SK-N-SH (cell line): ENCODE measurements at regions not wholly inside any gene's neighbourhood (a gene's known extent, or its start where the extent isn't known, plus 50 kb on each side); places are given as distances from the start of the nearest gene placed in this dataset.

ENCODE experiments used
- CTCF ChIA-PET: fragments of 300-600, 350-600 bp; formaldehyde crosslinking; extraction: SDS; loops from one replicate; lab custom pipeline; 2021; lab: Yijun Ruan, JAX
- POLR2A ChIA-PET: fragments of 350-600 bp; sonication (Branson Sonifier 250); formaldehyde crosslinking; extraction: SDS; loops from one replicate; lab custom pipeline; 2020; ENCODE audit warnings: antibody characterized with exemption, inconsistent platforms; lab: Yijun Ruan, JAX
- DNase-seq: peaks from one replicate; pipeline ENCODE4 v3.0.0; 2012
- H2AFZ ChIP-seq: fragments of 200-600 bp; sonication (generic); 2 replicates; pipeline ENCODE4 v1.8.1; 2016; ENCODE audit warnings: antibody characterized with exemption, mild to moderate bottlenecking, low read depth
- H3F3A ChIP-seq: fragments of 200-600 bp; sonication (generic); replicated peaks from 2 replicates; pipeline ENCODE3; 2016; ENCODE audit warnings: antibody characterized with exemption, mild to moderate bottlenecking; ENCODE audit not compliant: insufficient read depth
- H3K27ac ChIP-seq, 2 experiments: fragments of 200-500 bp in 1 of 2; fragments of 200-600 bp in 1 of 2; sonication (Bioruptor generic) in 1 of 2; sonication (generic), shearing (Covaris generic) in 1 of 2; 2 replicates each; pipeline versions ENCODE4 v1.5.1 to v1.6.1; 2014 to 2016; ENCODE audit warnings: low read depth in 2 of 2, inconsistent platforms in 1 of 2, low read length in 1 of 2, mild to moderate bottlenecking in 1 of 2, mixed read lengths in 1 of 2
- H3K27me3 ChIP-seq: fragments of 200-600 bp; sonication (generic), shearing (Covaris generic); 2 replicates; pipeline ENCODE4 v1.6.1; 2016; ENCODE audit warnings: mixed run types; ENCODE audit not compliant: insufficient read depth
- H3K36me3 ChIP-seq, 2 experiments: fragments of 200-500 bp in 1 of 2; fragments of 200-600 bp in 1 of 2; sonication (Bioruptor generic) in 1 of 2; sonication (generic) in 1 of 2; replicated peaks in 1 of 2; 2 replicates each; pipeline versions ENCODE3 to v1.5.1; 2014 to 2016; ENCODE audit warnings: low read length in 1 of 2, mild to moderate bottlenecking in 1 of 2; ENCODE audit not compliant: insufficient read depth in 2 of 2, control insufficient read depth in 1 of 2
- H3K4me1 ChIP-seq, 2 experiments: fragments of 200-500 bp in 1 of 2; fragments of 200-600 bp in 1 of 2; sonication (Bioruptor generic) in 1 of 2; sonication (generic), shearing (Covaris generic) in 1 of 2; 2 replicates each; pipeline versions ENCODE4 v1.5.1 to v1.6.1; 2014 to 2016; ENCODE audit warnings: low read depth in 1 of 2, low read length in 1 of 2, mixed run types in 1 of 2; ENCODE audit not compliant: insufficient read depth in 2 of 2, control insufficient read depth in 1 of 2
- H3K4me2 ChIP-seq: fragments of 200-600 bp; sonication (generic), shearing (Covaris generic); 2 replicates; pipeline ENCODE4 v1.6.1; 2017; ENCODE audit warnings: mixed run types
- H3K4me3 ChIP-seq, 2 experiments: fragments of 200-500 bp in 1 of 2; fragments of 200-600 bp in 1 of 2; sonication (Bioruptor generic) in 1 of 2; sonication (generic), shearing (Covaris generic) in 1 of 2; 2 replicates each; pipeline versions ENCODE4 v1.5.1 to v1.8.1; 2014 to 2016; ENCODE audit warnings: low read depth in 2 of 2, inconsistent platforms in 1 of 2, low read length in 1 of 2, mild to moderate bottlenecking in 1 of 2, mixed read lengths in 1 of 2, moderate library complexity in 1 of 2
- H3K79me2 ChIP-seq: fragments of 200-600 bp; sonication (generic); 2 replicates; pipeline ENCODE4 v1.8.1; 2017; ENCODE audit warnings: mild to moderate bottlenecking; ENCODE audit not compliant: insufficient read depth
- H3K9ac ChIP-seq: fragments of 200-600 bp; sonication (generic); 2 replicates; pipeline ENCODE4 v1.6.1; 2017; ENCODE audit warnings: mixed run types
- H3K9me2 ChIP-seq: fragments of 200-600 bp; sonication (generic); 2 replicates; pipeline ENCODE4 v1.6.1; 2017; ENCODE audit warnings: mixed run types
- H3K9me3 ChIP-seq: fragments of 200-600 bp; sonication (generic); 2 replicates; pipeline ENCODE4 v1.6.1; 2017; ENCODE audit warnings: mixed run types, mild to moderate bottlenecking, moderate library complexity
- H4K20me1 ChIP-seq: fragments of 200-600 bp; sonication (generic); 2 replicates; pipeline ENCODE4 v1.6.1; 2017; ENCODE audit warnings: mild to moderate bottlenecking, mixed run types; ENCODE audit not compliant: insufficient read depth
- FOXJ3 ChIP-seq: sonication (generic); formaldehyde crosslinking; IDR thresholded peaks from 2 replicates; pipeline ENCODE4 v1.5.1; 2020; ENCODE audit warnings: mild to moderate bottlenecking, missing genetic modification reagents
- FOXM1 ChIP-seq: IDR thresholded peaks from 2 replicates; pipeline ENCODE4 v1.4.0; 2012; ENCODE audit warnings: low read depth, mild to moderate bottlenecking
- JUND ChIP-seq: IDR thresholded peaks from 2 replicates; pipeline ENCODE4 v1.4.0; 2012
- MXI1 ChIP-seq: IDR thresholded peaks from 2 replicates; pipeline ENCODE4 v1.6.1; 2012; ENCODE audit warnings: mild to moderate bottlenecking, low read depth, low read length, improper control_type of control experiment
- NRF1 ChIP-seq: IDR thresholded peaks from 2 replicates; pipeline ENCODE4 v1.6.1; 2012; ENCODE audit warnings: low read depth, mild to moderate bottlenecking, low read length
- PBX3 ChIP-seq: IDR thresholded peaks from 2 replicates; pipeline ENCODE4; 2012
- POLR2AphosphoS5 ChIP-seq: IDR thresholded peaks from 2 replicates; pipeline ENCODE4 v1.6.1; 2012; ENCODE audit warnings: low read depth, low read length
- RAD21 ChIP-seq: IDR thresholded peaks from 2 replicates; pipeline ENCODE4 v1.6.1; 2012; ENCODE audit warnings: mild to moderate bottlenecking, low read length
- RCOR1 ChIP-seq: fragments of 150-350 bp; IDR thresholded peaks from 2 replicates; pipeline ENCODE4 v1.6.1; 2017; ENCODE audit warnings: antibody characterized with exemption, low read length
- TAF1 ChIP-seq: IDR thresholded peaks from 2 replicates; pipeline ENCODE4 v1.6.1; 2012; ENCODE audit warnings: low read depth, mild to moderate bottlenecking, low read length, moderate library complexity, borderline replicate concordance
- TEAD4 ChIP-seq: IDR thresholded peaks from 2 replicates; pipeline ENCODE4 v1.4.0; 2012; ENCODE audit warnings: mild to moderate bottlenecking, borderline replicate concordance; ENCODE audit not compliant: insufficient read depth
- WGBS: methylation state at CpG from one replicate; pipeline ENCODE4 v1.1.6; 2017; ENCODE audit warnings: low lambda C conversion rate; 5-methylcytosine and 5-hydroxymethylcytosine counted together
- TF ChIP-seq, protein P1 (sequence below): IDR thresholded peaks from 2 replicates; pipeline ENCODE4 v1.4.0; 2012; ENCODE audit warnings: low read depth, borderline replicate concordance
- TF ChIP-seq, protein P2 (sequence below): fragments of 150-350 bp; IDR thresholded peaks from 2 replicates; pipeline ENCODE4 v1.6.1; 2017; ENCODE audit warnings: antibody characterized with exemption, low read length, low read depth, borderline replicate concordance
- TF ChIP-seq, protein P3 (sequence below): IDR thresholded peaks from 2 replicates; pipeline ENCODE4 v1.4.0; 2012; ENCODE audit warnings: low read depth, borderline replicate concordance

GRCh38 chr7:16063221-16063620, 358.1 kb downstream of the CRPPA start:
- TF ChIP-seq, protein P1, sequence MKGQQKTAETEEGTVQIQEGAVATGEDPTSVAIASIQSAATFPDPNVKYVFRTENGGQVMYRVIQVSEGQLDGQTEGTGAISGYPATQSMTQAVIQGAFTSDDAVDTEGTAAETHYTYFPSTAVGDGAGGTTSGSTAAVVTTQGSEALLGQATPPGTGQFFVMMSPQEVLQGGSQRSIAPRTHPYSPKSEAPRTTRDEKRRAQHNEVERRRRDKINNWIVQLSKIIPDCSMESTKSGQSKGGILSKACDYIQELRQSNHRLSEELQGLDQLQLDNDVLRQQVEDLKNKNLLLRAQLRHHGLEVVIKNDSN: no peak
- TF ChIP-seq, protein P2, sequence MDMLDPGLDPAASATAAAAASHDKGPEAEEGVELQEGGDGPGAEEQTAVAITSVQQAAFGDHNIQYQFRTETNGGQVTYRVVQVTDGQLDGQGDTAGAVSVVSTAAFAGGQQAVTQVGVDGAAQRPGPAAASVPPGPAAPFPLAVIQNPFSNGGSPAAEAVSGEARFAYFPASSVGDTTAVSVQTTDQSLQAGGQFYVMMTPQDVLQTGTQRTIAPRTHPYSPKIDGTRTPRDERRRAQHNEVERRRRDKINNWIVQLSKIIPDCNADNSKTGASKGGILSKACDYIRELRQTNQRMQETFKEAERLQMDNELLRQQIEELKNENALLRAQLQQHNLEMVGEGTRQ: no peak
- TF ChIP-seq RCOR1 (no peak), PBX3 (no peak), POLR2AphosphoS5 (no peak), TAF1 (no peak)
- TF ChIP-seq, all 33 proteins: peak for 0
- peaks cover 20% of the 10 kb centered on the region for H3K27me3 ChIP-seq
- no peak overlapping the region for H3K27ac ChIP-seq
- no peaks in the 10 kb centered on the region for H3K79me2 ChIP-seq
- no peak overlapping the region for H3K4me2 ChIP-seq
- H3K4me3 ChIP-seq: no peak overlapping the region; a peak in 1 of 4 replicates
- ChIA-PET CTCF (interaction anchor here (1.4 kb wide), 1 partner anchor 342 kb away, joined by 4 read pairs; no protein-coding TSS in a partner anchor), POLR2A (no interaction called here)
- no peak overlapping the region for H3K9ac ChIP-seq
- H3K4me1 ChIP-seq: peaks cover 0 to 10% of the 10 kb centered on the region in 2 experiments; a peak in 2 of 4 replicates
- H3F3A ChIP-seq: no peaks in the 10 kb centered on the region
- no peaks in the 10 kb centered on the region for H3K9me2 ChIP-seq
- H3K36me3 ChIP-seq: no peaks in the 10 kb centered on the region
- H4K20me1 ChIP-seq: no peaks in the 10 kb centered on the region
- WGBS: 7% methylated on average over 2 of the region's 2 CpGs
- no peak overlapping the region for H2AFZ ChIP-seq
- DNase-seq: no peak
- no peaks in the 10 kb centered on the region for H3K9me3 ChIP-seq

GRCh38 chr7:16062269-16062668, 359.1 kb downstream of the CRPPA start:
- Histone ChIP-seq H3F3A (no peaks in the 10 kb centered on the region), H3K9ac (no peak overlapping the region), H3K9me3 (no peaks in the 10 kb centered on the region), H3K4me3 (no peak overlapping the region), H3K27ac (no peak overlapping the region), H3K79me2 (no peaks in the 10 kb centered on the region), H3K36me3 (no peaks in the 10 kb centered on the region), H2AFZ (no peak overlapping the region), H3K9me2 (no peaks in the 10 kb centered on the region; the same call in 1 of the 2 replicates), H3K27me3 (peaks cover 15% of the 10 kb centered on the region), H3K4me1 (peaks cover 0 to 10% of the 10 kb centered on the region in 2 experiments; a peak in 2 of 4 replicates), H4K20me1 (no peaks in the 10 kb centered on the region), H3K4me2 (peak overlapping the region; percentile 5; the same call in 1 of the 2 replicates)
- TF ChIP-seq TEAD4 (no peak), FOXM1 (no peak), NRF1 (no peak), JUND (no peak), FOXJ3 (CRISPR knock-in tag) (no peak), RAD21 (no peak), MXI1 (no peak)
- TF ChIP-seq, protein P3, sequence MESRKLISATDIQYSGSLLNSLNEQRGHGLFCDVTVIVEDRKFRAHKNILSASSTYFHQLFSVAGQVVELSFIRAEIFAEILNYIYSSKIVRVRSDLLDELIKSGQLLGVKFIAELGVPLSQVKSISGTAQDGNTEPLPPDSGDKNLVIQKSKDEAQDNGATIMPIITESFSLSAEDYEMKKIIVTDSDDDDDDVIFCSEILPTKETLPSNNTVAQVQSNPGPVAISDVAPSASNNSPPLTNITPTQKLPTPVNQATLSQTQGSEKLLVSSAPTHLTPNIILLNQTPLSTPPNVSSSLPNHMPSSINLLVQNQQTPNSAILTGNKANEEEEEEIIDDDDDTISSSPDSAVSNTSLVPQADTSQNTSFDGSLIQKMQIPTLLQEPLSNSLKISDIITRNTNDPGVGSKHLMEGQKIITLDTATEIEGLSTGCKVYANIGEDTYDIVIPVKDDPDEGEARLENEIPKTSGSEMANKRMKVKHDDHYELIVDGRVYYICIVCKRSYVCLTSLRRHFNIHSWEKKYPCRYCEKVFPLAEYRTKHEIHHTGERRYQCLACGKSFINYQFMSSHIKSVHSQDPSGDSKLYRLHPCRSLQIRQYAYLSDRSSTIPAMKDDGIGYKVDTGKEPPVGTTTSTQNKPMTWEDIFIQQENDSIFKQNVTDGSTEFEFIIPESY: no peak
- TF ChIP-seq, protein P2: no peak
- 0% methylated on average over 1 of the region's 1 CpG for WGBS
- CTCF ChIA-PET: no interaction called here
- DNase-seq: no peak
- POLR2A ChIA-PET: no interaction called here
